ENCODE measurements at regions not wholly inside any gene's neighbourhood (a gene's known extent, or its start where the extent isn't known, plus 50 kb on each side); places are given as distances from the start of the nearest gene placed in this dataset.

- no peak for TF ChIP-seq GATA2 (IDR thresholded peaks at IDR 0.05; ENCODE audit: low read depth, low read length)
- TF ChIP-seq GATA3 (IDR thresholded peaks at IDR 0.05; ENCODE audit: low read depth, low read length) = no peak
Measured at GRCh38 chr10:20429742-20430141, 467.4 kb downstream of the NEBL start.

All from SH-SY5Y (cell line).